Amygdala (tissue), 56 donors: ENCODE measurements at regions not wholly inside any gene's neighbourhood (a gene's known extent, or its start where the extent isn't known, plus 50 kb on each side); places are given as distances from the start of the nearest gene placed in this dataset.
"Not testable (repeated sequence)": the region's sequence is repeated elsewhere in the genome, so short reads cannot be mapped to it uniquely, and the experiment has no call there.

Experiments used
- DNase-seq, 56 donors: peaks; one replicate each; lab custom pipeline; 2025; lab: John Stamatoyannopoulos, UW

GRCh38 chr6:119539066-119539746, 189.6 kb upstream of the MAN1A1 start:
- no peak for DNase-seq

DNA sequence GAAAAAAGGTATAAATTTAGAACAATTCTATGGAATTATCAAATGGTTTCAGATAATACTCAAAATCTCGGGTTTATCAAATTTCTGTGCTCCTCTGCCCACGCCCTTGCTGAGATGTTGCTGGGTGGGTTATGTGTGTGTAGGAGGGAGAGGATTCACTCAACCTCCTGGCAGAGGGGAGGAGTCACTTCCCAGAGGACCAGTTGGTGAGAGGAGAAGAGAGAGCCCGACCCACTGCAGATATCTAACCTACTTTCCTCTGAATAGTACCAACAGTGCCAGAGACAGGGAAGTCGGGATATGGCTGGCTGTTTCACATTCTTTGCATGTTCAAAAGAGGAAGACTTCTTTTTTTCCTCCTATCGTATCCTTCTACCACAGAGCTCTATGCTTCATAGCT, 187.1 kb upstream of the MAN1A1 start:
- DNase-seq: no peak

- DNase-seq: no peak
Observed at GRCh38 chr6:119535332-119535731, 185.8 kb upstream of the MAN1A1 start.

DNA sequence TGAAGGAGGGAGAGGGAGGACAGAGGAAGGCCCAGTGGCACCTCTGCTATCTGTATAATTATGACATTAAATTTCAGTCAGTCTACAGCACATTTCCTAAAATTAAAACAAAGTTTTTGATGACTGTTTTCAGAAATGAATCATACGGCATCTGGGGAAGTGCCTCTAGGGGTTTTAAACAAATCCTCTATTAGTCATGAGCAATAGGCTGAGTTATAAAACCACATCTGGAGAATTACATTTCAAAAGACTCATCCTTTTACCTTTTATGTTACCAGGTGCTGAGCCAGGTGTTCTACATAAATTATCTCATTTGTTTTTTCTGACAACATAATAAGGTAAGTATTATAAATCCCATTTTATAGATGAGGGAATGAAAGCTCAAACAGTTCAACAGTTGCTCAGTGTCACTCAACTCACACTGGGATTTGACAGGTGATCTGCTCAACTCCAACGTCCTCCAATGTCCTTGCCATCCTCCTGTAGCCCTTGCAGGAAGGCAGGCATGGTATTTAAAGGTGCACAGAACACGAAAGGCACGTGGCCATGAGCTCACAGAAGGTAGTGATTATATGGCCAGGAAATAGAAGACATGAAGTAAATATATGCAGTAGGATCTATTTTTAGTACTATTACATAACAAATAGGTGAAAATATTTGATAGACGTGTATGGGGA, 184.2 kb upstream of the MAN1A1 start:
- DNase-seq: no peak

GRCh38 chr6:119527231-119527578, 177.6 kb upstream of the MAN1A1 start:
- no peak for DNase-seq

- DNase-seq: no peak
Observed at GRCh38 chr6:119526561-119527230, 177.1 kb upstream of the MAN1A1 start.

- DNase-seq: no peak
Observed at GRCh38 chr6:119524410-119524809, 174.8 kb upstream of the MAN1A1 start.

DNA sequence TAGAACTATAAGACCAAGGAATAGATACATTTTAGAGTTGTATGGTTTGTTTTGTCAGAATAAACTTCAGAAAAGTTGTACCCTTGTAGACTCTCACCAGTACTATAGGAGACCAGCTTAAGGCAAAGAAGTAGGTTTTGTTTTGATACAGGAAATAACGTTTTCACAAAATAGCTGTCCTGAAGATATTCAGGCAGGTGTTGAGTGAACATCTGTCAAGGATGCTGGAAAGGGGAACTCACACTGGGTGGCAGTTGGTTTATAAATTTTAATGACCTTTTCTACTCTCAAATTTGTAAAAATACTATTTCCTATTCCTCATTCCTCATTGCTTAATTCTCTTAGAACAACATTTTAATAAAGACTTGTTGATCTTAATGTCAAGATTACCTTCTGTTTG, 174.0 kb upstream of the MAN1A1 start:
- no peak for DNase-seq

- no peak for DNase-seq
Observed at GRCh38 chr6:119521251-119521650, 171.7 kb upstream of the MAN1A1 start.

- no peak for DNase-seq
Observed at GRCh38 chr6:119517428-119517827, 167.9 kb upstream of the MAN1A1 start.

DNA sequence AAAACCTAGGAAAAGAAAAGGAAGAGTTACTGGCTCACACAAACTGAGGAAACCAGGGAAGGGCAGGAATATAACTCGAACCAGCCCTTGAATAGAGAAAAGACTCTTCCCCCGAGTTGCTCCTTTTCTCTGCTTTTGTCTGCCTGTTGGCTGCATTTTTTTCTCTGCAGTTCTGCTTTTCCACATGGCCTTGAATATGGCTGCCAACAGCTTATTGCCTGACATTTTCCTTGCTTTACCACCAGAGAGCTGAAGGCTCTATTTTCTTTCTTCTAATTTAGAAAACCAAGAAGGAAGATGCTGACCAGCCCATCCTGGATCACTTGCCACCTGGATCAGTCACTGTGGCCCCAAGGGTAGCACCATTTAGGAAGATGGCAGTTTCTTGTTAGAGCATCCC, 164.8 kb upstream of the MAN1A1 start:
- no peak for DNase-seq

- DNase-seq: no peak
Observed at GRCh38 chr6:119511024-119511423, 161.5 kb upstream of the MAN1A1 start.

DNA sequence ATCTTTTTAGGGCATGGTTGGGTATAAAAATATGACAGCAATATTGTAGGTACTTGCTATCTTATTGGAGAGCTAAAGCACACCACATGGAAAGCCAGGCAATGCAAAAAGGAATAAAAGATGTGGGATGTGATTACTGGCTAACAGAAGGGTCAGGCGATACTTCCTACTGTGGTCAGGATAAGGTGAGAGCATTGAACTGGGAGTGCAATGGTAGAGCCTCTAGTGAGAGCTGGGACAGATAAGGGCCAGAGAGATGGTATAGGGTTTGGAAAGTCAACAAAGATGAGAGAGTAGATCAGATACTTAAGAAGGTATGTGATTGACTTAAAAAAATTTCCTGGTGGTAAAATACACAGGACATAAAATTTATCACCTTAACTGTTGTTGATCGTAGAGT, 160.7 kb upstream of the MAN1A1 start:
- DNase-seq: no peak

DNA sequence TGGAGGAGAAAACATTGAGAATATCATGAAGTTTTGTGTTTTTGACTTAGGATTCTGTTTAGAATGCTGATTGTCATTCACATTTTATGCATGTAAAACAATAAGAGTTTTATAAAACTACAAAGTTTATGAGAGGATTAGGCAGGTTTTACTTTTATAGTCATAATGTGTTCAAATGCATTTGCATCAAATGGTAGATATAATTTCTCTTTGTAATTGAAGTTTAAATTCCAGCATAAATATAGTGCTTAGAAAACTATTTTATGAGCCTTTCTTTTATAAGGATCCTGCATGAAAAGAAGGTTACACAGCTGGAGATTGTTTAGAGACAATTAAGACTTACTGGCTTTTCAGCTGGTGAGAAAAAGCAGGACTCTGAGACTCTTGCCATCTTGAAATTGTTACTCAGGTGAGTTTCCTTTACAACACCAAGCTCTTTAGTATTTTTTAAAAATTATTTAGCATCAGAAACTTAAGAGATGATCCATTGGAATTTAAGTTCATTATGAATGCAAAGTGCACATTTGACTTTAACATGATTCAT, 157.1 kb upstream of the MAN1A1 start:
- DNase-seq: no peak

DNA sequence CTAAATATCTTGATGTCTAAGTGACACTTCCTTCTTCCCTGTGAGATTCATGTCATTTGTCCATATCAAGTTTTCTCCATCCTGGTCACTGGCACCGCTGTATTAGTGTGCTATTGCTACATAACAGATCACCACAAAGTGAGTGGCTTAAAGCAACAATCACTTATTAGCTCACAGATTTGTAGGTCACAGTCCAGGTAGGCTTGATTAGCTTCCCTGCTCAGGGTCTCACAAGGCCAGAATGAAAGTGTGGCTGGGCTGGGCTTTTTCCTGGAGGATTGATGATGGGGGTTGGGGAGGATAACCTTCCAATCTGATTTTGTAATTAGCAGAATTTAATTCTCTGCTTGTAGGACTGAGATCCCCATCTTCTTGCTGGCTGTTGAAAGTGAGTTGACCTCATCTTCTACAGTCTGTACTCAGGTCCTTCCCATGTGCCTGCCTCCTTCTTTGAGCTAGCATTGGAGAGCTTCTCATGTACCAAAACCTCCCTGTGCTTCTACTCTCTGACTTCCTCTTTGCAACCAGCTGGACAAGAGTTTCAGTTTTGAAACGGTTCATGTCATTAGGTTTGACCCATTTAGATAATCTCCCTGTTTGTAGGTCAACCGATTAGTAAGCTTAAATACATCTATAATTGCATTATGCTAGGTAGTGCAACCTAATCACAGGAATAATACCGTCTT, 152.4 kb upstream of the MAN1A1 start:
- DNase-seq: no peak

GRCh38 chr6:119499797-119500196, 150.2 kb upstream of the MAN1A1 start:
- DNase-seq: no peak

- DNase-seq: no peak
Observed at GRCh38 chr6:119497988-119498727, 148.6 kb upstream of the MAN1A1 start.

- no peak for DNase-seq
Observed at GRCh38 chr6:119495230-119495683, 145.7 kb upstream of the MAN1A1 start.

GRCh38 chr6:119493980-119494379, 144.4 kb upstream of the MAN1A1 start:
- no peak for DNase-seq

GRCh38 chr6:119491112-119491511, 141.6 kb upstream of the MAN1A1 start:
- DNase-seq: not testable (repeated sequence)
